Esophagus (tissue), 2 donors: ENCODE measurements at regions not wholly inside any gene's neighbourhood (a gene's known extent, or its start where the extent isn't known, plus 50 kb on each side); places are given as distances from the start of the nearest gene placed in this dataset.

Experiments used
- H3K27ac ChIP-seq, 2 donors: one replicate each; pipeline ENCODE4 v1.5.1; 2013; ENCODE audit warnings: low read depth in 2 of 2, mild to moderate bottlenecking in 2 of 2, inconsistent platforms in 1 of 2, low read length in 1 of 2, moderate library complexity in 1 of 2
- H3K27me3 ChIP-seq, 2 donors: one replicate each; pipeline ENCODE4 v1.6.1; 2013; ENCODE audit warnings: low read length in 2 of 2, control low read depth in 1 of 2, mild to moderate bottlenecking in 1 of 2; ENCODE audit not compliant: insufficient read depth in 2 of 2, control insufficient read depth in 1 of 2
- H3K36me3 ChIP-seq, 2 donors: one replicate each; pipeline ENCODE4 v1.6.1; 2013; ENCODE audit warnings: low read length in 1 of 2; ENCODE audit not compliant: control insufficient read depth in 2 of 2, insufficient read depth in 2 of 2
- H3K4me1 ChIP-seq, 2 donors: one replicate each; pipeline ENCODE4 v1.6.1; 2013; ENCODE audit warnings: low read length in 1 of 2; ENCODE audit not compliant: control insufficient read depth in 2 of 2, insufficient read depth in 2 of 2
- H3K4me3 ChIP-seq, 2 donors: one replicate each; pipeline ENCODE4 v1.5.1; 2013; ENCODE audit warnings: low read length in 2 of 2, mild to moderate bottlenecking in 2 of 2, low read depth in 1 of 2, moderate library complexity in 1 of 2
- H3K9me3 ChIP-seq, 2 donors: one replicate each; pipeline ENCODE4 v1.6.1; 2013; ENCODE audit warnings: mild to moderate bottlenecking in 2 of 2, low read depth in 1 of 2, low read length in 1 of 2, moderate library complexity in 1 of 2; ENCODE audit not compliant: control insufficient read depth in 2 of 2, insufficient read depth in 1 of 2
- WGBS, 2 donors: extraction: QIAGEN DNeasy Blood & Tissue Kit; methylation state at CpG; one replicate each; pipeline ENCODE4 v1.1.7; 2013; 5-methylcytosine and 5-hydroxymethylcytosine counted together
- donor health status: healthy with polysubstance abuse.
- donor health status: Bipolar disorder and iron deficiency.

DNA sequence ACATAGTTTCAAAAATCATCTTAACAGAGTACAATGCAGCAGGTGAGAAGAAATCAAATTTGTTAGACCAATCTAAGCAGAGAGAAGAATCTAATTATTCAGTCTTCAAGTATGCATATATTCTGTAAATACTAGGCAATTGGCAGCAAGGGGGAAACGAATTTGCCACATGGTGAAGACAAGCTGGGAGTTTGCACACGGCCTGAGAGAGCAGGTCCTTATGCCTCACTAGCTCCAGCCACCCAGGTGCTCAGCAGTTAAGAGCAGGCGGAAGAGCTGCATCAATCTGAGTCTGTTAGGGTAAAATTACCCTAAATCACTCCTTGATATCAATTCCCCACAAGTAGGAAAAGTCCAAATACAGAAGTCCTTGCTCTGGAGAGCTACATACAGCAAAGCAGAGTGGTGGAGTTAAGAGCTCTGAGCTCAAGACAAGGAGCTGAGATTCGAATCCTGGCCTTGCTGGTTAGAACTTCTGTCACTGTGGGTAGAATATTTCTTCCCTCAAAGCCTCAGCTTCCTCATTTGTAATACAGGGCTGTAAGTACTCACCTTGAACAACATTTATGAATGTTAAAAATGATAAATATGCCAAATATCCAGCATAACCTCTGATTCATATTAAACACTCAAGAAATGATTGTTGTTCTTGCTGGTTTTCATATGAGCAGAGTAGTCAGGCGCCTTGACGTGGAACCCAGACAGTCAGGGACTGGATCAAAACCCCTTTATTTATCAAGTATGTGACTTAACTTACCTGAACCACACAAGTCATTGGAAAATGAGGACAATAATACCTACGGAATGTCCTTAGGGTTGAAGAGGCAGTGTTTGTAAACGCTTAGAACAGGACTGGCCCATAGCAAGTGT lies 444.2 kb downstream of the CDH26 start:
- H3K36me3 ChIP-seq: no peaks in the 10 kb centered on the region
- H3K4me3 ChIP-seq: no peak overlapping the region
- H3K9me3 ChIP-seq: peaks cover 0 to 3% of the 10 kb centered on the region in 2 donors
- H3K27ac ChIP-seq: no peak overlapping the region
- no peaks in the 10 kb centered on the region for H3K4me1 ChIP-seq
- WGBS, 2 donors: 68 to 70% methylated on average over 8 of the region's 8 CpGs
- H3K27me3 ChIP-seq: no peaks in the 10 kb centered on the region

DNA sequence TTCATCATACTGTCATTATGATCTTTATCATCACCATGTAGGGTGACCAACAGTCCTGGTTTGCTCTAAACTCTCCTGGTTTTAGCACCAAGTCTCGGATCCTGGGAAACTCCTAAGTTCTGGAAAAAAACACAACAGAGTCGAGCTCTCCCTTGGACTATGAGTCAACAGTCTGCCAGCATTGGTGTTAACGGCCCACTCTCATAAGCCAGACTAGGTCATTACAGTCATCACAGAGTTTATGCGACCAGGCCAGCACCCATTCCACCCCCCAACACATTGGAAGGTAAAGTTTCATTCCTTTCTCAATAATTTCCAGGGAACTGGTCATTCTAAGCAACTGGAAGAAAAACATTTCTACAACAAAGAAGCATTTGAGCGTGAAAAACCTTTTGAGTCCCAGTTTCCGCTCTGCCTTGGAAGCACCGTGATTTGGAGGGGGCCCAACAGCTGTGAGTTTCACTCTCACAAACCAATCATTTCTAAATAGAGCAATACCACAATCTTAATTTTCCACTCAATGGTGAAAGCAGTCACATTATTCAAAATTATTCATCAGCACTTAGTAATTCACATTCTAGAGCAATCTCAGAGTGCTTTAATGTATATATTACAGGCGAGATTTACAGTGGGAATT lies 445.0 kb downstream of the CDH26 start:
- Histone ChIP-seq H3K27ac (no peak overlapping the region), H3K4me1 (no peaks in the 10 kb centered on the region), H3K4me3 (no peak overlapping the region), H3K36me3 (no peaks in the 10 kb centered on the region), H3K9me3 (peaks cover 0 to 3% of the 10 kb centered on the region in 2 donors), H3K27me3 (no peaks in the 10 kb centered on the region)
- 64 to 66% methylated on average over 8 of the region's 8 CpGs for WGBS, 2 donors

GRCh38 chr20:60407011-60407771 lies 449.0 kb downstream of the CDH26 start:
- Histone ChIP-seq H3K27ac (no peak overlapping the region), H3K27me3 (no peaks in the 10 kb centered on the region), H3K4me1 (no peaks in the 10 kb centered on the region), H3K36me3 (no peaks in the 10 kb centered on the region), H3K9me3 (peaks cover 0 to 3% of the 10 kb centered on the region in 2 donors), H3K4me3 (no peak overlapping the region)
- WGBS, 2 donors: 74 to 75% methylated on average over 10 of the region's 10 CpGs

DNA sequence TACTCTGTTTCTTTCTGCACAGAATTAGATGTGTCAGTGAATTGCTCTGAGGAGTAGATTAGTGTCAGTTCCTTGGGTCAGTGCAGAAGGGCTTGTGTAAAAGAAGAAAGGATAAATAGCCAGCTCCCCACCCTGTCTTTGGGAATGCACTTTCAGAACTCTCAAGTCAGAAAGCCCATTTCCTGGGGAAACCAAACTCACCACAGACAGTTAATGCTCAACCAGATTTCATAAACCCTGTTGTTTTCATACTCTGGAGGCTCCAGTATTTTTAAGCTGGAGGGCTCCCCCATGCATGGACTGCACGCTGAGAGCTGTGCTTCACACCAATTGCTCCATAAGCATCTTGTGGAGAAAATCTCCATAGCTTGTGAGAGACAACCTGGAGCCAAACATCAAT lies 449.7 kb downstream of the CDH26 start:
- 51 to 62% methylated on average over 1 of the region's 1 CpG for WGBS, 2 donors
- no peaks in the 10 kb centered on the region for H3K4me1 ChIP-seq
- no peak overlapping the region for H3K4me3 ChIP-seq
- no peaks in the 10 kb centered on the region for H3K27me3 ChIP-seq
- H3K9me3 ChIP-seq: peaks cover 0 to 3% of the 10 kb centered on the region in 2 donors
- no peaks in the 10 kb centered on the region for H3K36me3 ChIP-seq
- no peak overlapping the region for H3K27ac ChIP-seq

GRCh38 chr20:60408435-60408834 lies 450.2 kb downstream of the CDH26 start:
- WGBS, 2 donors: 53 to 60% methylated on average over 4 of the region's 4 CpGs
- Histone ChIP-seq H3K4me1 (no peaks in the 10 kb centered on the region), H3K36me3 (no peaks in the 10 kb centered on the region), H3K27me3 (no peaks in the 10 kb centered on the region), H3K4me3 (no peak overlapping the region), H3K27ac (no peak overlapping the region), H3K9me3 (peaks cover 0 to 3% of the 10 kb centered on the region in 2 donors)

DNA sequence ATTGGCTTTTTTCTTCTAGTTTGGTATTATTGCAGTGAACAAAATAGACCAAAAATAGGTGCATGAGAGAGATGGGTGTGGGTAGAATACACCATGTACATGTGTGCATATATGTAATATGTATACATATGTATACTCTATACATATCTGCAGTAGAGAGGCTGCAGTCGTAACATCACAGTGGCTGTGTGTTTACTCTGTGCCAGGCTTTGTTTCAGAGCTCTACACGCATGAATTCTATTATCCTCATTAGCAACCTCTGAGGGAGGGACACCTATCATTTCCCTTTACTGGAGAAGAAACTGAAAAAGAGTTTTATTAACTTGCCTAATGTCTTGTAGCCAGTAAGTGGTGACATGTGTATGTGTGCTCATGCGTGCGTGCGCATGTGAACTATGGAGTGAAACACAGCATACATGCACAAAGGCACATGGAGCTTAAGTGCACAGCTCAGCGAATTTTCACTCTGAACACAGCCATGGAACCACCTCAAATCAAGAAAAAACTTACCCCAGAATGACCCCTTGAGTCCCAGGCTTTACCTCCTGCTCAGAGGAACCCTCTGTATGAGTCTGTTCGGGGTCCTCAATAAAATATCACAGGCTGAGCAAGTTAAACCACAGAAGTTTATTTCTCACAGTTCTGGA lies 452.5 kb downstream of the CDH26 start:
- H3K4me1 ChIP-seq: no peaks in the 10 kb centered on the region
- no peak overlapping the region for H3K4me3 ChIP-seq
- no peaks in the 10 kb centered on the region for H3K27me3 ChIP-seq
- WGBS, 2 donors: 79 to 80% methylated on average over 7 of the region's 7 CpGs
- H3K9me3 ChIP-seq: peaks cover 0 to 3% of the 10 kb centered on the region in 2 donors
- no peak overlapping the region for H3K27ac ChIP-seq
- no peaks in the 10 kb centered on the region for H3K36me3 ChIP-seq

DNA sequence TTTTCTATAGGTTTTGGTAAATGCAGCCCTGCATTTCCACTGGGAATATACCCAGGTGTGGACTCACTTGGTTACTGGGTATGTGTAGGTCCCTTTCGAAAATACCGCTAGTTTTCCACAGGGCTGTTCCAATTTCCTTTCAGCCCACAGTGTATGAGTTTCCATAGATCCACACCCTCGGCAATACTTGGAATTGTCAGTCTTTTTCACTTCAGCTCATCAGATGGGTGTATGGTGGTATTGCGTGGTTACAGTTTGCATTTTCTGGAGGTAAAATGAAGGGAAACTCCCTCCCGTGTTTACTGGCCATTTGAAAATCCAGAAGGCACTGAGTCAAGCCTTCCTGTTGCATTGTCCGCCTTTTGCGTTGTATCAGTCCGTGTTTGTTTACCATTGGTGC lies 453.6 kb downstream of the CDH26 start:
- 88 to 93% methylated on average over 8 of the region's 8 CpGs for WGBS, 2 donors
- Histone ChIP-seq H3K36me3 (no peaks in the 10 kb centered on the region), H3K27me3 (no peaks in the 10 kb centered on the region), H3K9me3 (peaks cover 0 to 3% of the 10 kb centered on the region in 2 donors), H3K27ac (no peak overlapping the region), H3K4me1 (no peaks in the 10 kb centered on the region), H3K4me3 (no peak overlapping the region)

GRCh38 chr20:60420676-60421229 lies 462.5 kb downstream of the CDH26 start:
- Histone ChIP-seq H3K4me3 (no peak overlapping the region), H3K27ac (no peak overlapping the region), H3K36me3 (no peaks in the 10 kb centered on the region), H3K27me3 (no peaks in the 10 kb centered on the region), H3K4me1 (no peaks in the 10 kb centered on the region), H3K9me3 (no peaks in the 10 kb centered on the region)
- 74 to 85% methylated on average over 5 of the region's 5 CpGs for WGBS, 2 donors

- H3K27me3 ChIP-seq: no peaks in the 10 kb centered on the region
- WGBS, 2 donors: 90 to 92% methylated on average over 7 of the region's 7 CpGs
Observed at GRCh38 chr20:60422848-60423247, 464.6 kb downstream of the CDH26 start.

More at GRCh38 chr20:60422848-60423247, 464.6 kb downstream of the CDH26 start:
- no peak overlapping the region for H3K4me3 ChIP-seq
- H3K4me1 ChIP-seq: no peaks in the 10 kb centered on the region
- no peaks in the 10 kb centered on the region for H3K9me3 ChIP-seq
- no peaks in the 10 kb centered on the region for H3K36me3 ChIP-seq
- no peak overlapping the region for H3K27ac ChIP-seq
